GF-D8 (cell line): ENCODE measurements at regions not wholly inside any gene's neighbourhood (a gene's known extent, or its start where the extent isn't known, plus 50 kb on each side); places are given as distances from the start of the nearest gene placed in this dataset.

Experiments used
- DNase-seq: peaks from one replicate; lab custom pipeline; 2025; lab: John Stamatoyannopoulos, UW

GRCh38 chr4:126038502-126039144 lies 723.9 kb downstream of the FAT4 start:
- no peak for DNase-seq

- DNase-seq, result no peak
Observed at GRCh38 chr4:126046081-126046614, 731.4 kb downstream of the FAT4 start.

- no peak for DNase-seq
Observed at GRCh38 chr4:126047114-126047513, 732.4 kb downstream of the FAT4 start.

- no peak for DNase-seq
Observed at GRCh38 chr4:126051689-126052424, 737.1 kb downstream of the FAT4 start.

- no peak for DNase-seq
Observed at GRCh38 chr4:126056116-126056650, 741.4 kb downstream of the FAT4 start.

- DNase-seq, result no peak
Observed at GRCh38 chr4:126057371-126057770, 742.6 kb downstream of the FAT4 start.

- no peak for DNase-seq
Observed at GRCh38 chr4:126058596-126058995, 743.8 kb downstream of the FAT4 start.

- no peak for DNase-seq
Observed at GRCh38 chr4:126061655-126062054, 746.9 kb downstream of the FAT4 start.

- DNase-seq, result no peak
Observed at GRCh38 chr4:126065016-126065415, 750.3 kb downstream of the FAT4 start.

GRCh38 chr4:126071346-126072333 lies 756.9 kb downstream of the FAT4 start:
- no peak for DNase-seq

GRCh38 chr4:126081336-126081735 lies 766.6 kb downstream of the FAT4 start:
- DNase-seq, result no peak

- DNase-seq, result no peak
Observed at GRCh38 chr4:126086041-126086440, 771.3 kb downstream of the FAT4 start.

- no peak for DNase-seq
Observed at GRCh38 chr4:126087101-126087500, 772.3 kb downstream of the FAT4 start.

GRCh38 chr4:126097155-126097799 lies 782.5 kb downstream of the FAT4 start:
- no peak for DNase-seq

- DNase-seq, result no peak
Observed at GRCh38 chr4:126106658-126107057, 791.9 kb downstream of the FAT4 start.

GRCh38 chr4:126109836-126110235 lies 795.1 kb downstream of the FAT4 start:
- DNase-seq, result no peak

GRCh38 chr4:126113058-126113457 lies 798.3 kb downstream of the FAT4 start:
- no peak for DNase-seq

GRCh38 chr4:126123611-126124325 lies 809.0 kb downstream of the FAT4 start:
- DNase-seq, result no peak

- DNase-seq, result no peak
Observed at GRCh38 chr4:126124818-126125217, 810.1 kb downstream of the FAT4 start.

GRCh38 chr4:126130215-126130614 lies 815.5 kb downstream of the FAT4 start:
- DNase-seq, result no peak
